Astrocyte (in vitro differentiated cells and primary cell): ENCODE measurements at regions not wholly inside any gene's neighbourhood (a gene's known extent, or its start where the extent isn't known, plus 50 kb on each side); places are given as distances from the start of the nearest gene placed in this dataset.
"Not testable (repeated sequence)": the region's sequence is repeated elsewhere in the genome, so short reads cannot be mapped to it uniquely, and the experiment has no call there.

Experiments
- DNase-seq: peaks from one replicate; pipeline ENCODE4 v3.0.0-alpha.2; 2010; ENCODE audit warnings: low read depth
- FAIRE-seq: peaks from 2 replicates; lab custom pipeline; 2011; peaks lifted over from hg19 to GRCh38; lab: Jason Lieb, UNC
- H2AFZ ChIP-seq: 2 replicates; pipeline ENCODE4 v1.6.0; 2012; ENCODE audit warnings: low read depth, low read length, inconsistent platforms
- H3K27ac ChIP-seq: 2 replicates; pipeline ENCODE4 v1.5.1; 2011; ENCODE audit warnings: low read depth, low read length, inconsistent platforms
- H3K27me3 ChIP-seq: 2 replicates; pipeline ENCODE4 v1.6.0; 2011; ENCODE audit warnings: low read length, inconsistent platforms; ENCODE audit not compliant: insufficient read depth
- H3K36me3 ChIP-seq: 2 replicates; pipeline ENCODE4 v1.5.1; 2011; ENCODE audit warnings: low read length, inconsistent platforms; ENCODE audit not compliant: insufficient read depth
- H3K4me1 ChIP-seq: 2 replicates; pipeline ENCODE4 v1.5.1; 2011; ENCODE audit warnings: low read length, inconsistent platforms; ENCODE audit not compliant: insufficient read depth
- H3K4me2 ChIP-seq: 2 replicates; pipeline ENCODE4 v1.6.0; 2012; ENCODE audit warnings: low read length, inconsistent platforms
- H3K4me3 ChIP-seq: 2 replicates; pipeline ENCODE4 v1.5.1; 2011; ENCODE audit warnings: low read depth, mild to moderate bottlenecking, low read length, inconsistent platforms; ENCODE audit not compliant: insufficient read depth
- H3K79me2 ChIP-seq: 2 replicates; pipeline ENCODE4 v1.6.0; 2012; ENCODE audit warnings: mild to moderate bottlenecking, low read length, inconsistent platforms; ENCODE audit not compliant: insufficient read depth
- H3K9ac ChIP-seq: 2 replicates; pipeline ENCODE4 v1.6.0; 2012; ENCODE audit warnings: mild to moderate bottlenecking, low read length, inconsistent platforms
- H3K9me3 ChIP-seq: 2 replicates; pipeline ENCODE4 v1.5.1; 2012; ENCODE audit warnings: low read depth, mild to moderate bottlenecking, low read length, inconsistent platforms; ENCODE audit not compliant: insufficient read depth
- H4K20me1 ChIP-seq: 2 replicates; pipeline ENCODE4 v1.6.0; 2012; ENCODE audit warnings: low read length, inconsistent platforms; ENCODE audit not compliant: insufficient read depth
- H3K27ac Mint-ChIP-seq: one replicate; pipeline ENCODE4 v1.8.0; 2021; ENCODE audit warnings: mild to moderate bottlenecking, mixed read lengths; ENCODE audit not compliant: unreplicated experiment
- H3K27me3 Mint-ChIP-seq: one replicate; pipeline ENCODE4 v1.8.0; 2021; ENCODE audit warnings: low read depth, mixed read lengths; ENCODE audit not compliant: unreplicated experiment
- H3K36me3 Mint-ChIP-seq: one replicate; pipeline ENCODE4 v1.8.0; 2021; ENCODE audit warnings: low read depth, mixed read lengths; ENCODE audit not compliant: unreplicated experiment
- H3K4me1 Mint-ChIP-seq: one replicate; pipeline ENCODE4 v1.8.0; 2021; ENCODE audit warnings: low read depth, mixed read lengths; ENCODE audit not compliant: unreplicated experiment
- H3K4me3 Mint-ChIP-seq: one replicate; pipeline ENCODE4 v1.8.0; 2021; ENCODE audit warnings: mild to moderate bottlenecking, moderate library complexity, mixed read lengths; ENCODE audit not compliant: unreplicated experiment
- H3K9me3 Mint-ChIP-seq: one replicate; pipeline ENCODE4 v1.8.0; 2021; ENCODE audit warnings: mild to moderate bottlenecking, mixed read lengths; ENCODE audit not compliant: unreplicated experiment
- CTCF ChIP-seq: IDR thresholded peaks from 2 replicates; pipeline ENCODE4 v1.5.1; 2011; ENCODE audit warnings: low read depth, mild to moderate bottlenecking, inconsistent platforms, low read length, moderate library complexity; ENCODE audit not compliant: insufficient read depth
- EZH2 ChIP-seq: IDR thresholded peaks from 2 replicates; pipeline ENCODE4 v1.6.1; 2012; ENCODE audit warnings: mild to moderate bottlenecking, low read length, inconsistent platforms; ENCODE audit not compliant: insufficient read depth

- Mint-ChIP-seq H3K9me3 (peaks cover 2% of the 10 kb centered on the region), H3K36me3 (no peaks in the 10 kb centered on the region), H3K4me1 (no peaks in the 10 kb centered on the region), H3K27ac (no peak overlapping the region), H3K27me3 (peaks cover 16% of the 10 kb centered on the region), H3K4me3 (no peak overlapping the region)
- H3K9me3 ChIP-seq = peaks cover 5% of the 10 kb centered on the region
- no peak overlapping the region for H3K27ac ChIP-seq
- no peak for FAIRE-seq
- no peak for DNase-seq
- no peak overlapping the region for H3K4me2 ChIP-seq
- no peaks in the 10 kb centered on the region for H4K20me1 ChIP-seq
- no peak overlapping the region for H2AFZ ChIP-seq
- no peak overlapping the region for H3K4me3 ChIP-seq
- TF ChIP-seq EZH2 = no peak
- TF ChIP-seq CTCF = no peak
- no peaks in the 10 kb centered on the region for H3K36me3 ChIP-seq
- no peaks in the 10 kb centered on the region for H3K79me2 ChIP-seq
- H3K27me3 ChIP-seq = no peaks in the 10 kb centered on the region
- H3K4me1 ChIP-seq = no peaks in the 10 kb centered on the region
- H3K9ac ChIP-seq = no peak overlapping the region
Observed at GRCh38 chr2:16090650-16091575, 150.6 kb downstream of the MYCN start.

- H3K9me3 Mint-ChIP-seq, H3K4me1 ChIP-seq, H3K4me3 Mint-ChIP-seq, H3K36me3 ChIP-seq, H3K27ac ChIP-seq, DNase-seq, H3K4me2 ChIP-seq, H3K27ac Mint-ChIP-seq, FAIRE-seq, H3K4me3 ChIP-seq, H4K20me1 ChIP-seq, H3K36me3 Mint-ChIP-seq, H3K79me2 ChIP-seq, H3K27me3 ChIP-seq, H3K9me3 ChIP-seq, H3K4me1 Mint-ChIP-seq, H2AFZ ChIP-seq, H3K9ac ChIP-seq: not testable (repeated sequence)
- peaks cover 14% of the 10 kb centered on the region for H3K27me3 Mint-ChIP-seq
Observed at GRCh38 chr2:16089491-16089890, 149.1 kb downstream of the MYCN start.

GRCh38 chr2:16088802-16089112 is 148.4 kb downstream of the MYCN start:
- H3K9me3 Mint-ChIP-seq = no peaks in the 10 kb centered on the region
- H3K36me3 Mint-ChIP-seq = no peaks in the 10 kb centered on the region
- Histone ChIP-seq H3K4me3 (no peak overlapping the region), H3K27me3 (no peaks in the 10 kb centered on the region), H3K9ac (no peak overlapping the region), H3K4me1 (no peaks in the 10 kb centered on the region), H3K27ac (no peak overlapping the region), H3K9me3 (peaks cover 5% of the 10 kb centered on the region), H3K36me3 (no peaks in the 10 kb centered on the region), H4K20me1 (no peaks in the 10 kb centered on the region), H2AFZ (no peak overlapping the region), H3K79me2 (no peaks in the 10 kb centered on the region), H3K4me2 (no peak overlapping the region)
- FAIRE-seq (no peak), DNase-seq (no peak)
- H3K4me3 Mint-ChIP-seq = no peak overlapping the region
- H3K27me3 Mint-ChIP-seq = peaks cover 12% of the 10 kb centered on the region
- TF ChIP-seq EZH2 = no peak
- TF ChIP-seq CTCF = no peak
- no peak overlapping the region for H3K27ac Mint-ChIP-seq
- H3K4me1 Mint-ChIP-seq = no peaks in the 10 kb centered on the region
